NT2/D1 (cell line): ENCODE measurements at regions not wholly inside any gene's neighbourhood (a gene's known extent, or its start where the extent isn't known, plus 50 kb on each side); places are given as distances from the start of the nearest gene placed in this dataset.

Source experiments
- SUZ12 ChIP-seq: IDR thresholded peaks from 2 replicates; pipeline ENCODE4 v1.6.1; 2011; ENCODE audit not compliant: insufficient read length, insufficient read depth; ENCODE audit errors: extremely low read depth
- YY1 ChIP-seq: IDR thresholded peaks from 2 replicates; pipeline ENCODE4 v1.6.1; 2011; ENCODE audit not compliant: insufficient read length, insufficient read depth
- ZNF274 ChIP-seq: IDR thresholded peaks from 2 replicates; pipeline ENCODE4 v1.6.1; 2011; ENCODE audit warnings: mild to moderate bottlenecking, low read depth, low read length

- TF ChIP-seq YY1 (no peak), ZNF274 (no peak), SUZ12 (no peak)
These were observed 156.9 kb downstream of the MEX3B start for GRCh38 chr15:81888748-81889484.
